Right renal cortex interstitium (tissue), 3 donors: ENCODE measurements at regions not wholly inside any gene's neighbourhood (a gene's known extent, or its start where the extent isn't known, plus 50 kb on each side); places are given as distances from the start of the nearest gene placed in this dataset.

Experiments used
- DNase-seq, 3 donors: peaks; one replicate each; pipeline ENCODE4 v3.0.0-alpha.2; 2013; ENCODE audit warnings: low read depth in 3 of 3, low spot score in 2 of 3

DNA sequence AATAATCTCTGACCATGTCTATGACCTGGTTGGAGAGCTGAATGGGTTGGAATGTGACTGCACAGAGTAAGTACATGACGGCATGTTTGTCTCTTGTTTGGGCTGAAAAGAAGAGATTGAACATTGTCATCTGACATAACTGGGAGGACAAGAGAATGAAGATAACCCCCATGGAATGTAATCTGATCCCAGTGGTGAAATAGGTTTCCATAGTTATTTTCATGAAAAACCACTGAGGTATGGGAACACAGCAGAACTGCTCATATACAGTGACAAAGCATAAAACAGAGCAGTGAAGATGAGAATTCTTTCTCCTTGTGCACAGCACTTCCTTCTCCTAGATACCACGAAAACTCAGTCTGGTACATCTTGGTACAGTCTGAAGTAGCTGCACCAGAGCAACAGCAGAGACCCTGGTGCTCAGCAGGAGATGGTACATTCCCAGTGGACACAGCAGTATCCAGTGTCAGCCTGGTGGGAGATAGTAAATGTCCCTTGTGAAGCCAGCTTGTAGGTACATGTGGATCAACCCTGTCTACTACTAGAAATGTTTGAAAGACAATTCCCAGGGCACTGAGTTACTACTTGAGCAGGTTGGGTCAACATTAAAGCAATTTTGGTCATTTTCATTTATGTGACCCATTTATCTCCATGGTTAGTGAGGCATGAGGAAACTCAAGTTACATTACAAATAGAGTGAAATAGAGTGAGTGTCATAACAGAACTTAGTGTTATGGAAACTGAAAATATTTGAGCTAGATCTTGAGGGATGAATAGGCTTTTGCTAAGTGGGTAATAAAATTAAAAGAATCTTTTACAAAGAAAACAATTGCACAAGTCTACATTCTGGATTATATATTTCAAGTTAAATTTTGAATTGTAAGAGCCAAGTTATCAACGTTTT, 178.3 kb downstream of the SUCNR1 start:
- DNase-seq: no peak

DNA sequence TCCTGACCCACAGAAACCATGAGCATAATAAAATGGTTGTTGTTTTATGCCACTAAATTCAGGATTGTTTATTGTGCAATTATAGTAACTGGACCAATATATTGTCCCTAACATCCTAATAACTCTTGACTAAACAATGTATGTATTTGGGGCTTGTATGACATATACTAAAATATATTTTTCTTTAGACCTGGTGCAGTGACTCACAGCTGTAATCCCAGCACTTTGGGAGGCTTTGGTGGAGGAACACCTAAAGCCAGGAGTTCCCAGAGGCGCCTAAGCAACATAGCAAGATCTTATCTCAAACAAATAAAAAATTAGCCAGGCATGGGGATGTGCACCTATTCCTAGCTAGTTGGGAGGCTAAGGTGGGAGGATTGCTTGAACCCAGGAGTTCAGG, 180.4 kb downstream of the SUCNR1 start:
- DNase-seq: no peak

DNA sequence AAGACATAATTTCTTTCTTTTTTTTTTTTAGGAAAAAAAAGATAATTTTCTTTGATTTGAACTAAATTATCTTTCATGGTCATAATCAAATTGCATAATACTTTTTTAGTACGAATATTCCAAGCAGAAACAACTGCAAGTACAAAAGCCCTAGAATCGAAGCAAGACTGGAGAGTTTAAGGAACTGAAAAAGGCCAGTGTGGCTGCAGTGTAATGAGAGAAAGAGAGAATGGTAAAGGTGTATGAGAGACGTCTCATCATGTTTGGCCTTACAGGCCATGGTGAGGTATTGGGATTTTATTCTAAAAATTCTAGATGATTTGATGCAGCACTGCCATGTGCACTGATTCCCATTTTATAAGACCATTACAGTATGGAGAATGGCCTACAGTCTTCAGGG, 180.9 kb downstream of the SUCNR1 start:
- no peak for DNase-seq

DNA sequence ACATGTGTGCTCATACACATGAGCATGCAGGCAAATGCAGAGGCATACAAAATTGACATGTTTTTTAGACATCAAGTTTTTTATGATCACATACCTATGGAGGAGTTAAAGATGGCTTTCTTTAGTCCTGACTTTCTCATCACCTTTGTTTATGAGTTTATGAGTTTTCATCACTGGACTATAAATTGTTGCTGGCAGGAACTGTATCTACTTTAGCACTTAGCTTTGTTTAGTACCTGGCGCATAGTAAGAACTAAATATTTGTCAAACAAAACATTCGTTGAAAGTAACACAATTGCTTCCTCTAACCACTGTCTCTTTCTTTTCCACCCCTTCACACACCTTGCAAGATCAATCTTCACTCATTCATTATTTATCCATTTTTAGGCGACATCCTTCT, 182.6 kb downstream of the SUCNR1 start:
- no peak for DNase-seq

DNA sequence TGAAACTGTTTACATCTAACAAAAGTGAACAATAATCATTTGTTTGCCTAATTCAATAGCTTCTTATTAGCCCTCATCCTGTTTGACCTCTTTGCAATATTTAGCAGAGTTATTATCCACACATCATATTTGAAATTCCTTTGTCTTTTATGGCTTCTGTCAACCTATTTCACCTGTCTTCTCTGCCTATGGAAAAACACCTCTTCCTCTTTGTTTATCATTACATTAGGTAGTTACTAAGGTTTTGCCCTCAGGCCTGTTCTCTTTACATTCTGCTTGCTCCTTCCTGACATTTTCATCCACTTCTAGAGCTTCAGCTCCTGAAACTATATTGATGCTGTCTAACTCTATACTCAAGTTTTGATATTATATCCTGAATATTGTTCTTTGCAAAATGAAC, 183.0 kb downstream of the SUCNR1 start:
- DNase-seq: no peak

DNA sequence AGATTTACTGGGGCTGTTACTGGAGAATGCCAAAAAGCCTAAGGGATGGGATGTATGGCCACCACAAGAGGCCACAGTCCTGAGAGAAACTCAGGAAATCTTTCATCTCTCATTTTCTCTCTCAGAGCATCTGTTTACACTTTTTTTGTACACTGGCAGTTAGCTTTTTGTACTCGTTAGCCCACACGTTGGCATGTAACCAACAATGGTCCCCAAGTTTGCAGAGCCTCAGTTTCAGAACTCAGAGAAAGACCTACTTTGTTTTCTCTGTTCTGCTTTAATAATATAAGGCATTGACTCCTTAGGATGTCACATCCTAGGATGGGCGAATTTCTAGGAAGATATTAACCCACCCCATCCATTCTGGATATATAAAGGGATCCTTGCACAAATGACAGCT, 183.5 kb downstream of the SUCNR1 start:
- no peak for DNase-seq

DNA sequence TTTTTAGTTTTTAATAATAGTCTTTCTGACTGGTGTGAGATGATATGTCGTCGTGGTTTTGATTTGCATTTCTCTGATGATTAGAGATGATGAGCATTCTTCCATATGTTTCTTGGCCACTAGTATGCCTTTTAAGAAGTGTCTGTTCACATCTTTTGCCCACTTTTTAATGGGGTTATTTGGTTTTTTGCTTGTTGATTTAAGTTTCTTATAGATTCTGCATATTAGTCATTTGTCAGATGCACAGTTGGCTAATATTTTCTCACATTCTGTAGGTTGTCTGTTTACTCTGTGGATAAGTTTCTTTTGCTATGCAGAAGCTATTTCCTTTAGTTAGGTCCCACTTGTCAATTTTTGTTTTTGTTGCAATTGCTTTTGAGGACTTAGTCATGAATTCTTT, 185.4 kb downstream of the SUCNR1 start:
- no peak for DNase-seq

DNA sequence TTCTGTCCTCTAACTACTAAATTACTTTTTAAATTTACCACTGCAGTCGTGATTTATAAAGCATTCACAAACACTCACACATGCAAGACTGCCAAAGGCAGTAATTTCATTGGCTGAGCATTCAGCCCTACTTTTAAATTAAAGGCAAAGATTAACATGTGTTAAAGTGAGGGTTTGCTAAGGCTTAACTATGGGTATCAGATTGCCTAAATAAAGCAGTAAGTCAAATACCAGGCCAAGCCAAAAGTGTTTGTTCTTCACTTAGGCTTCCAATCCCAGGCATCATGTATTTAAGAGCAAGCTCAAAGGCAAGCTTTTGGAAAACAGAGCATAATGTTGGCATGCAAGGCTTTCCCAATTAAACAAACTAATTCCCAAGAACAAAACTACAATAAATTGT, 187.3 kb downstream of the SUCNR1 start:
- DNase-seq: no peak

DNA sequence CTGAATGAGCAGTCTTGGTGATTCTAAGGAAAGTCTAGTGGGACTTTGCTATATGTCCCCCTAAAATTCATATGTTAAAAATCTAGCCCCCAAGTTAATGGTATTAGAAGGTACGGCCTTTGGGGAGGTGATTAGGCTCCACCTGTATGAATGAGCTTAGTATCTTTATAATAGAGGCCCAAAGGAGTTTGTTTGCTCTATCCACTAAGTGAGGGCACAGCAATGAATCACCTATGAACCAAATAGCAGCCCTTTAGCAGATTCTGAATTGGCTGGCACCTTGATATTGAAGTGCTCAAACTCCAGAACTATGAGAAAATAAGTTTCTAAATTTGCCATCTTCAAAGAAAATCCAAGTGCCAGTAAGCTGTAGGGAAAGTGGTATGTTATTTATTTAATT, 187.9 kb downstream of the SUCNR1 start:
- no peak for DNase-seq

DNA sequence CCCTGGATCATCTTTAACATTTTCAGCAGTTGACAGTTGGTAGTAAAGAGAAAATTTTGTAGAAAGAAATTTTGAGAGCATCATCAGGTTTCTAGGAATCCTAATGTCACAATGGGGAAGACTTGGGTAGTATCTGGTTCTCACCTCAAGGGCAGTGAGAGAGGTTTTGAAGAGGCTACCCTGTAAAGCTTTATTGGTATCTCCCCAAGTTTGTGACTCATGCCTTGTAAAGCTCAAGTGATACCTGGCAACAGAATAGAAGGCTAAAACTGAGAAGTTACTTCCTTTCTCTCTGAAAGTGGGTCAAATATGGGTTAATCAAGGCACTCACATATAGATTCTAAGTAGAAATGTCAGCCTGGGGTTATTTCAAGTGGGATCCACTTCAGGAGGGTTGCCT, 196.4 kb downstream of the SUCNR1 start:
- no peak for DNase-seq

DNA sequence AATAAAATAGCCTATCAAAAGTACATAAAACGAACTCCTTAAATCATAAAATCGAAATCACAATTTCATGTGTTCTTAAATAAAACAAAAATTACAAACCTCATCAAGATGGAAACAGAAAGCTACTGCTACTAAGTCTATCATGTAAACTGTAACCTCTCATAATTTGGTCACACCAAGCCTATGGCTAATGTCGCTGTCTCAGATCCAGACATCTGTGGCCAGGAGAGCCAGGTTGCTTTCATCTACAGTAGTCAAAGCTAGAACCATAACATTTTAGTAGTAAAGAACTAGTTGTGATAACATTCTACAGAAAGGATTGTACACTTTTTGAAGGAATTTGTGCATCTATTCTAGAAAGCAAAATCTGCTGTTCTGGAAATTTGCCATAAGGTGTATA, 197.4 kb upstream of the MBNL1 start:
- DNase-seq: no peak

DNA sequence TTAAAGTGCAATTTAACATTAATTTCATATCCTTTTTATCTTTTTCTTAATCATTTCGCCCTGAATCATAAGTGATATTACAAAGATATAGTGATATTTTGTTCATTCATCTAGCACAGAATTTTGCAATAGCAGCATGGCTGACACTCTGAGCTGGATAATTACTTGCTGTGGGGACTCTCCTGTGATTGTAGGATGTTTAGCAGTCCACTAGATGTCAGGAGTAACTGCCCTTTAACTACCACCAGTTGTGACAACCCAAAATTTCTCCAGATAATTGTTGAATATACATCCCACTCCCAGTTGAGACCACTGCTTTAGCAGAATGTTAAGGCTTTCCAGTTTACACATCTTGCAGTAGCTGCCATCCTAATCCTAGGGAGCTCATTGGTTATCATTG, 196.8 kb upstream of the MBNL1 start:
- DNase-seq: no peak

DNA sequence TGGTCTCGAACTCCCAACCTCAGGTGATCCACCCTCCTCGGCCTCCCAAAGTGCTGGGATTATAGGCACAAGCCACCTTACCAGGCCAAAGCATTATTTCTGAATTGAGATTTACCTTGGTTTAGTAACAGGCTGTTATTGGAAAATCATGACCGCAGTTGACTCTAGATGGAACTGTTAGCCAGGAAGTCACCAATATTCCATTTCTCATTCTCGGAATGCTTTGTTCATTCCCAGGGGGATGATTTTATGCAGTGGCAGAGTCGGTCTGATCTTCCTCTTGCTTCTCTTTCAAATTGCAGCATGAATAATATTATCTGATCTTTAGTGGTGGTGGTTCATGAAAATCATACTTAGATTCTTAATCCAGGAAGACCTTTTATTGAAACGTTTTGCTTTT, 195.5 kb upstream of the MBNL1 start:
- DNase-seq: no peak

DNA sequence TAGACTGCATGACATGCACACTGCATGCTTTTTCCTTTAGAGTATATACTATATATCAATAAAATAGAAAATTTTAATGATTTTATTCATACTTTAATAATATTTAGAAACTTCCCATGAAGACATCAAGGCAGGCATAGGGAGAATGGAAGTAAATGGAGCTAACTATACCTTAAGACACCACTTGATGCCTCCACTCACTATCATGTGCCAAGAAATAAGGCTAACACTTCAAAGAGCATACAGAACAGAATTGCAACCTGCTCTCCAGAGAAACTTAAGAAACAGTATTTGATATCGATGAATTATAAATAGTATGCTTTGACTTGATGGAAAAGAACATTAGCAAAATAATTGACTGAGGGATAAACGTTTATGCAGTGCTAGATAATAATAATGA, 192.6 kb upstream of the MBNL1 start:
- no peak for DNase-seq

DNA sequence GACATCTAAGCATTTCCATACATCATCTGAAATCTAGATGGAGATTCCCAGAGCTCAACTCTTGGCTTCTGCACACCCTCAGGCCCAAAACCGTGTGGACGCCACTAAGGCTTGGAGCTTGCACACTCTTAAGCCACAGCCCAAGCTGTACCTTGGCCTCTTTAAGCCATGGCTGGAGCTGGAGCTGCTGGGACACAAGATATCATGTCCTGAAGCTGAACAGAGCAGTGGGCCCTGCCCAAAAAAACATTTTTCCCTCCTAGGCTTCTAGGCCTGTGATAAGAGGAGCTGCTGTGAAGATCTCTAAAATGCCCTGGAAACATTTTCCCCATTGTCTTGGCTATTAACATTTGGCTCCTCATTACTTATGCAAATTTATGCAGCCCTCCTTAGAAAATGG, 188.7 kb upstream of the MBNL1 start:
- DNase-seq: no peak

DNA sequence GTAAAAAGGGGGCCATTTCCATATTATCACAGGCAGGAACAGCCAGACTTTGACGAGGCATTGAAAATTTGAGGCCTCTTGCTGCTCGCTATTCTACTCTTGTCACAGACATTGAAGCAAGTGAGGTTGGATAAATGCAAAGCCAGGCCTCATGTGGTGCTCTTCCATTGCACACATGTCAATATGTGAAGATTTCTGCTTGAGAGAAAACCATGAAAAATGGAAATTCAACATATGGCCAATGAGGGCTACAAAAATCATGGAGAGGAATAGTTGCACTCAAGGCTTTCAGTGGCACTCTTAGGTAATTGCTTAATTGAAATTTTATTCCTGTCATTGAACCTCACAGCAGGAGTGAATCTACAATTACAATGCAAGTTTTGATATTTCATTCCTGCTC, 185.6 kb upstream of the MBNL1 start:
- no peak for DNase-seq

DNA sequence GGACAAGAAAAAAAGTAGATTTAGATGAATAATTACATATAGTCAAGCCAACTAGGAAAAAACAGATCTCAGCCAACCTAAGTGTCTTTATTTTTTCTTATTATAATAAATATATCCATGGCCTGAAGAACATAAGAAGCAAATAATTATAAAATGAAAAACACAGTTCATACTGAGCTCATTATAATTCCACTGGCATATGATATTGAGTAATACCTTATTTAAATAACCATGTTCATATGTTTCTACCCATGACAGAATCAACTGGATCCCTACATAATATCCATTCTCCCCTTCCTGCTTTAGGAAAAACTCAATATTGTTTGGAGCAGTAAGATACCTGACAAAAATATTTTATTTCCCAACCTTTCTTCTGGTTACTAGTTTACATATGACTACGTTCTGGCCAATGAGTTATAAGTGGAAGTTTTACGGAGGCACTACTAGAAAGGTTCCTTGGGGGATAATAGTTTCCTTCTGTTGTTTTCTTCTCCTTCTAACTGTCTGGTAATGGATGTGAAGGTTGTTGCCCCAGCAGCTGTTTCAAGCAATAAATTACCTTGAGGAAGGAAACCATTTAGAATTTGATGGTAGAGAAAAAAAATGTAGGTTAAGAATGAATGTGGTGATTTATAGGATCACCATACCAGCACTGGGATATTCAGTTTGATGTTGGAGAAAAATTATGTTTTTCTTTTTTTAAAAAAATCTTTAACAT, 184.1 kb upstream of the MBNL1 start:
- no peak for DNase-seq

DNA sequence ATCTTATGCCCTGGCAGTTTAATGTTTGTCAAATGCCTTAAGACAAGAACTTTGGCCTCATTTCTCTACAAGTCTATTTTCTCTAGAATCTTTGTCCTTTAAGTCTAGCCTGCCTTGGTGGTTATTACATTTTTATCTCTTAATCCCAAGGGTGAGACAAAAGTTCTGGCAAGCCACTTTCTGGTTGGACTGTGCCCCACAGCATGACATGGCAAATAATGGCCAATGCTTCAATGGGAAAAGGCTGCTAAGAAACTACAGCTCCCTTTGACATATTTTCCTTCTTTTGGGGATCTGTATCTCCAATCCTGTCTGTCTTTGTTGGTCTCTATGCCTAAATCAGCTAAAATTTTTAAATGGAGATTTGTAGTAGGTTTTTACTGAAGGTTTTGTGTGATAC, 181.6 kb upstream of the MBNL1 start:
- no peak for DNase-seq

DNA sequence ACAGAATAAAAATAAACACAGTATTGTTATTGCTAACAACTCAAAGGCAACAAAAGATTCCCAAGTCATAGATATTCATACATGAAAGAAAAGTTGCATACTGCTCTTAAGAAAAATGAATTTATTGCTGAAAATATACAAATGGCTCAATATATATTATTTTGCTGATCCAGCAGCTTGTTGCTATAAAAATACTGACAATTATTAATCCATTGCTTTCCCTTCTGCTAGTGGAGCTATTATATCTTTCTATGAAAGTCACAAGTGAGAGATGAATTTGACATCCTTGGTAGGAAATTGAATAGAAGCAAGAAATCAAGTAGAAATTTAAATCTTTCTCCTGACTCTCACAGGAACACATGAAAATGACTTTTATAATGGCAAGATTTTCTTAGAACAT, 179.2 kb upstream of the MBNL1 start:
- no peak for DNase-seq

DNA sequence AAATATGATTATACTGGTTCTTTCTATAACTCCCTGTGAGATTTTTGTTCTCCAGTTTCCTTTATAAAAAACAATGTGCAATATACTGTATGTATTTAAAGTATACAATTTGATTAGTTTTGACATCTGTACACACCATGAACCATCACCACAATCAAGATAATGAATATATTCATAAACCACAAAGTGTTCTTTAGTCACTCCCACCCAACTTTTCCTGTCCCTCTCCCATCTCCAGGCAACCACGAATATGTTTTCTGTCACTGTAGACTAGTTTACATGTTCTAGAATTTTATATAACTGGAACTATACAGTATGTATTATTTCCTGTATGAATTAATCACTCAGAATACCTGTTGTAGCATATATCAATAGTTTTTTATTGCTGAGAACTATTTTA, 177.0 kb upstream of the MBNL1 start:
- DNase-seq: no peak

DNA sequence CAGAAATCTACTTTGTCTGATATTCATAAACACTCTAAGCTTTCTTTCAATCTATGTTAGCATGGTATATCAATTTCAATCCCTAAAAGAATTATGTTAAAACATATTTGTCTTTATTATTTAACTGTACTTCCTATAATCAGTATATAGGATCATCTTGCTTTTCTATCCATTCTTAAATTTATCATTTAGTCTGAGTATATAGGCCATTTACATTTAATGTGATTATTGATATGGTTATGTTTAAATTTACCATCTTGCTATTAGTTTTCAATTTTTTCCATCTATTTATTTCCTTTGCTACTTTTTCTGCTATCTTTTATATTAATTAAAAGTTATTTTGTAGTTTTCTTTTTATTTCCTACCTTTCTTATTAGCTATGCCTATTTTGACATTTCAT, 174.8 kb upstream of the MBNL1 start:
- DNase-seq: no peak

DNA sequence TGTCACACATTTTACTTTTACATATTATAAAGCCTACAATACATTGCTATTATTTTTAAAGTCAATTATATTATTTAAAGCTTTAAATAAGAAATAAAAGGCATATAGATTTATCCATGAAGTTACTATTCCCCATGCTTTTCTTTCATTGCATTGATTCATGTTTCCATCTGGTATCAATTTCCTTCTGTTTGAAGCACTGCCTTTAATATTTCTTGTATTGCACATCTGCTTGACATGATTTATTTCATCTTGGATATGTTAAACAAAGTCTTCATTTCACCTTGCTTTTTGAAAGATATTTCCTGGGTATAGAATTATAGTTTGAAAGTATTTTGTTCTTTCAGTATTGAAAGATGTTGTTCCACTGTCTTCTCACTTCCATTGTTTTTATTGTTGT, 174.3 kb upstream of the MBNL1 start:
- DNase-seq: no peak
